ENCODE measurements at regions not wholly inside any gene's neighbourhood (a gene's known extent, or its start where the extent isn't known, plus 50 kb on each side); places are given as distances from the start of the nearest gene placed in this dataset.

GRCh38 chr10:133002685-133003084 is 60.3 kb upstream of the CFAP46 start:
- DNase-seq = no peak

- DNase-seq = no peak
Measured at GRCh38 chr10:133001114-133001513, 58.7 kb upstream of the CFAP46 start.

- no peak for DNase-seq
Measured at GRCh38 chr10:133000648-133001047, 58.3 kb upstream of the CFAP46 start.

GRCh38 chr10:132997517-132998265 is 55.3 kb upstream of the CFAP46 start:
- no peak for DNase-seq

GRCh38 chr10:132996603-132997343 is 54.4 kb upstream of the CFAP46 start:
- no peak for DNase-seq

- DNase-seq = no peak
Measured at GRCh38 chr10:132995909-132996602, 53.7 kb upstream of the CFAP46 start.

DNA sequence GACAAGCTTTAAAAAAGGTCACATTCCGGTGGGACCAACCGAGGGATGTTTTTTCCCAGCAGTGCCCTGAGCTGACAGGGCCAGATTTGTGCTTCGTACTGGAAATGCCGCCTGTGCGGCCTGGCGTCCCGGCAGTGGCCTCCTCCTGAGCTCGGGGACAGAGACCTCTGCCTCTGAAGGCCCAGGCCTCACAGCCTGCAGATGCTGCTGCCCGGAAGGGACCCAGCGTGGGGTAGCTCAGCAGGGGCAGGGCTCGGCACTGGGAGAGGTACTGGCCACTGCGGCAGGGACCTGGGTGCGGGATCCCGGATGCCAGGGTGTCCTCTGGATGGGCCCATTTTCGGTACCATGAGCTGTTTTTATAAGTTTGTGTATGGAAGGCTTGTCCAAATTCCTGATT is 52.4 kb upstream of the CFAP46 start:
- no peak for DNase-seq

- no peak for DNase-seq
Measured at GRCh38 chr10:132994185-132994796, 51.9 kb upstream of the CFAP46 start.

- DNase-seq = no peak
Measured at GRCh38 chr10:132993271-132994184, 51.2 kb upstream of the CFAP46 start.

DNA sequence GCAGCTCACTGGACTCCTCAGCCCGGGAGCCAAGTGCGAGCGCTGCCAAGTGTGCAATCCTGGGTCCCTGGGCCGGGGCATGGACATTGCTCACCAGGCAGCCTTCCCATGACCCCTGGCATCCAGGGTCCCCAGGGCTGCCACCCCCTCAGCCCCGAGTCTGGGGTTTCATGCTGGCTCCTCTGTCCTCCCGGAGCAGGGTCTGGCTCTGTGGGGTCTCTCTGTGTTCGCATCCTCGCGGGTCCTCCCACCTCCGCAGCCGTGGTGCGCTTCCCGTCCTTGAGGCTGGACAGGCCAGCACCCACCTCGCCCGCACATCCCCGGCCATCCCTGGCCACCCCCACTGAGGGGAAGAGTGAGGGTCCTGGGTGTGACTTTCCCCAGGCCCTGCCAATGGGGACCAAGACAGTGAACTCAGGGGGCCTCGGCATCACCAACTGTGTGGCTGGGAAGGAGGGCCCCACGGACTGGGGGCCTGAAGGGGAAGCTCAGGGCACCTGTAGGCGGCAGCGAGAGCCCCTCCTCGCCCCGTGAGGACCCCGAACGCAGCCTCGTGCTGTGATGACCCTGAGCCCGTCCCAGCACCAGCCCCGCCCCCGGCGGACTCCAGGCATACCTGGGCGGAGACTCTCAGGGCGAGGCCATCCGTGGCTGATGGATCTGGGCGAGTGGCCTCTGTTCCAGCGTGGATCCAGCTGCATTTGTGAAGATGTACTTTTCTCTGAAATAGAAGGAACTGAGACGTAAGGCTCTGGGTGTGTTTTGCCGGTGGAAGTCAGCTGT is 50.3 kb upstream of the CFAP46 start:
- no peak for DNase-seq

All from NCI-H1105 treated with DMSO at 0.1 percent for 48 hours (cell line).